SK-N-SH (cell line): ENCODE measurements at regions not wholly inside any gene's neighbourhood (a gene's known extent, or its start where the extent isn't known, plus 50 kb on each side); places are given as distances from the start of the nearest gene placed in this dataset.

Experiments used
- CTCF ChIA-PET: fragments of 300-600, 350-600 bp; formaldehyde crosslinking; extraction: SDS; loops from one replicate; lab custom pipeline; 2021; lab: Yijun Ruan, JAX
- POLR2A ChIA-PET: fragments of 350-600 bp; sonication (Branson Sonifier 250); formaldehyde crosslinking; extraction: SDS; loops from one replicate; lab custom pipeline; 2020; ENCODE audit warnings: antibody characterized with exemption, inconsistent platforms; lab: Yijun Ruan, JAX
- DNase-seq: peaks from one replicate; pipeline ENCODE4 v3.0.0; 2012
- H2AFZ ChIP-seq: fragments of 200-600 bp; sonication (generic); 2 replicates; pipeline ENCODE4 v1.8.1; 2016; ENCODE audit warnings: antibody characterized with exemption, mild to moderate bottlenecking, low read depth
- H3F3A ChIP-seq: fragments of 200-600 bp; sonication (generic); replicated peaks from 2 replicates; pipeline ENCODE3; 2016; ENCODE audit warnings: antibody characterized with exemption, mild to moderate bottlenecking; ENCODE audit not compliant: insufficient read depth
- H3K27ac ChIP-seq, 2 experiments: fragments of 200-500 bp in 1 of 2; fragments of 200-600 bp in 1 of 2; sonication (Bioruptor generic) in 1 of 2; sonication (generic), shearing (Covaris generic) in 1 of 2; 2 replicates each; pipeline versions ENCODE4 v1.5.1 to v1.6.1; 2014 to 2016; ENCODE audit warnings: low read depth in 2 of 2, inconsistent platforms in 1 of 2, low read length in 1 of 2, mild to moderate bottlenecking in 1 of 2, mixed read lengths in 1 of 2
- H3K27me3 ChIP-seq: fragments of 200-600 bp; sonication (generic), shearing (Covaris generic); 2 replicates; pipeline ENCODE4 v1.6.1; 2016; ENCODE audit warnings: mixed run types; ENCODE audit not compliant: insufficient read depth
- H3K36me3 ChIP-seq, 2 experiments: fragments of 200-500 bp in 1 of 2; fragments of 200-600 bp in 1 of 2; sonication (Bioruptor generic) in 1 of 2; sonication (generic) in 1 of 2; replicated peaks in 1 of 2; 2 replicates each; pipeline versions ENCODE3 to v1.5.1; 2014 to 2016; ENCODE audit warnings: low read length in 1 of 2, mild to moderate bottlenecking in 1 of 2; ENCODE audit not compliant: insufficient read depth in 2 of 2, control insufficient read depth in 1 of 2
- H3K4me1 ChIP-seq, 2 experiments: fragments of 200-500 bp in 1 of 2; fragments of 200-600 bp in 1 of 2; sonication (Bioruptor generic) in 1 of 2; sonication (generic), shearing (Covaris generic) in 1 of 2; 2 replicates each; pipeline versions ENCODE4 v1.5.1 to v1.6.1; 2014 to 2016; ENCODE audit warnings: low read depth in 1 of 2, low read length in 1 of 2, mixed run types in 1 of 2; ENCODE audit not compliant: insufficient read depth in 2 of 2, control insufficient read depth in 1 of 2
- H3K4me2 ChIP-seq: fragments of 200-600 bp; sonication (generic), shearing (Covaris generic); 2 replicates; pipeline ENCODE4 v1.6.1; 2017; ENCODE audit warnings: mixed run types
- H3K4me3 ChIP-seq, 2 experiments: fragments of 200-500 bp in 1 of 2; fragments of 200-600 bp in 1 of 2; sonication (Bioruptor generic) in 1 of 2; sonication (generic), shearing (Covaris generic) in 1 of 2; 2 replicates each; pipeline versions ENCODE4 v1.5.1 to v1.8.1; 2014 to 2016; ENCODE audit warnings: low read depth in 2 of 2, inconsistent platforms in 1 of 2, low read length in 1 of 2, mild to moderate bottlenecking in 1 of 2, mixed read lengths in 1 of 2, moderate library complexity in 1 of 2
- H3K79me2 ChIP-seq: fragments of 200-600 bp; sonication (generic); 2 replicates; pipeline ENCODE4 v1.8.1; 2017; ENCODE audit warnings: mild to moderate bottlenecking; ENCODE audit not compliant: insufficient read depth
- H3K9ac ChIP-seq: fragments of 200-600 bp; sonication (generic); 2 replicates; pipeline ENCODE4 v1.6.1; 2017; ENCODE audit warnings: mixed run types
- H3K9me2 ChIP-seq: fragments of 200-600 bp; sonication (generic); 2 replicates; pipeline ENCODE4 v1.6.1; 2017; ENCODE audit warnings: mixed run types
- H3K9me3 ChIP-seq: fragments of 200-600 bp; sonication (generic); 2 replicates; pipeline ENCODE4 v1.6.1; 2017; ENCODE audit warnings: mixed run types, mild to moderate bottlenecking, moderate library complexity
- H4K20me1 ChIP-seq: fragments of 200-600 bp; sonication (generic); 2 replicates; pipeline ENCODE4 v1.6.1; 2017; ENCODE audit warnings: mild to moderate bottlenecking, mixed run types; ENCODE audit not compliant: insufficient read depth
- CTCF ChIP-seq: fragments of 200-600 bp; sonication (generic); IDR thresholded peaks from 2 replicates; pipeline ENCODE4 v1.6.1; 2017; ENCODE audit warnings: antibody characterized with exemption, mild to moderate bottlenecking, moderate library complexity
- EP300 ChIP-seq, 2 experiments: IDR thresholded peaks; 2 replicates each; pipeline versions ENCODE4 v1.4.0 to v1.6.1; 2012; ENCODE audit warnings: borderline replicate concordance in 1 of 2, low read depth in 1 of 2, low read length in 1 of 2
- EZH2phosphoT487 ChIP-seq: fragments of 200-600 bp; sonication (generic); IDR thresholded peaks from 2 replicates; pipeline ENCODE4 v1.6.1; 2017; ENCODE audit warnings: low read depth, mixed run types, mild to moderate bottlenecking, antibody characterized with exemption, moderate library complexity, borderline replicate concordance
- FOXJ3 ChIP-seq: sonication (generic); formaldehyde crosslinking; IDR thresholded peaks from 2 replicates; pipeline ENCODE4 v1.5.1; 2020; ENCODE audit warnings: mild to moderate bottlenecking, missing genetic modification reagents
- GATA2 ChIP-seq: sonication (generic); formaldehyde crosslinking; IDR thresholded peaks from 2 replicates; pipeline ENCODE4 v1.5.0; 2020; ENCODE audit warnings: mild to moderate bottlenecking, missing genetic modification reagents
- IRF3 ChIP-seq: fragments of 150-350 bp; IDR thresholded peaks from 2 replicates; pipeline ENCODE4 v1.6.1; 2016; ENCODE audit warnings: mild to moderate bottlenecking, low read depth, low read length
- JUND ChIP-seq: IDR thresholded peaks from 2 replicates; pipeline ENCODE4 v1.4.0; 2012
- MEF2A ChIP-seq: IDR thresholded peaks from 2 replicates; pipeline ENCODE4 v1.4.0; 2012; ENCODE audit warnings: low read depth, borderline replicate concordance
- NFIC ChIP-seq: IDR thresholded peaks from 2 replicates; pipeline ENCODE4 v1.4.0; 2012; ENCODE audit warnings: borderline replicate concordance
- NRF1 ChIP-seq: IDR thresholded peaks from 2 replicates; pipeline ENCODE4 v1.6.1; 2012; ENCODE audit warnings: low read depth, mild to moderate bottlenecking, low read length
- PBX3 ChIP-seq: IDR thresholded peaks from 2 replicates; pipeline ENCODE4; 2012
- POLR2AphosphoS5 ChIP-seq: IDR thresholded peaks from 2 replicates; pipeline ENCODE4 v1.6.1; 2012; ENCODE audit warnings: low read depth, low read length
- RAD21 ChIP-seq: IDR thresholded peaks from 2 replicates; pipeline ENCODE4 v1.6.1; 2012; ENCODE audit warnings: mild to moderate bottlenecking, low read length
- RCOR1 ChIP-seq: fragments of 150-350 bp; IDR thresholded peaks from 2 replicates; pipeline ENCODE4 v1.6.1; 2017; ENCODE audit warnings: antibody characterized with exemption, low read length
- REST ChIP-seq: IDR thresholded peaks from 2 replicates; pipeline ENCODE4 v1.6.1; 2012; ENCODE audit warnings: mild to moderate bottlenecking, low read depth, low read length, moderate library complexity
- RXRA ChIP-seq: IDR thresholded peaks from 2 replicates; pipeline ENCODE4 v1.4.0; 2012; ENCODE audit warnings: low read depth, mild to moderate bottlenecking, borderline replicate concordance
- SIN3A ChIP-seq: IDR thresholded peaks from 2 replicates; pipeline ENCODE4 v1.6.1; 2012; ENCODE audit warnings: low read depth, mild to moderate bottlenecking, low read length, moderate library complexity, borderline replicate concordance
- USF1 ChIP-seq: IDR thresholded peaks from 2 replicates; pipeline ENCODE4 v1.4.0; 2012; ENCODE audit warnings: low read depth, borderline replicate concordance
- YY1 ChIP-seq: IDR thresholded peaks from 2 replicates; pipeline ENCODE4 v1.4.0; 2012; ENCODE audit warnings: low read depth, mild to moderate bottlenecking
- ZBTB33 ChIP-seq: IDR thresholded peaks from 2 replicates; pipeline ENCODE4 v1.4.0; 2012; ENCODE audit warnings: low read depth, borderline replicate concordance
- WGBS: methylation state at CpG from one replicate; pipeline ENCODE4 v1.1.6; 2017; ENCODE audit warnings: low lambda C conversion rate; 5-methylcytosine and 5-hydroxymethylcytosine counted together

- no peak for DNase-seq
- no peaks in the 10 kb centered on the region for H3K36me3 ChIP-seq
Observed at GRCh38 chr9:17929506-17929905, 350.6 kb downstream of the SH3GL2 start.

More at GRCh38 chr9:17929506-17929905, 350.6 kb downstream of the SH3GL2 start:
- CTCF ChIA-PET: no interaction called here
- no peaks in the 10 kb centered on the region for H3K4me1 ChIP-seq
- H3K4me2 ChIP-seq: no peak overlapping the region
- no peak overlapping the region for H3K4me3 ChIP-seq
- H4K20me1 ChIP-seq: no peaks in the 10 kb centered on the region
- POLR2A ChIA-PET: no interaction called here
- TF ChIP-seq EP300 (IDR thresholded peaks at IDR 0.05; ENCODE audit: borderline replicate concordance in 1 of 2, low read depth in 1 of 2, low read length in 1 of 2): no peak
- TF ChIP-seq NRF1: no peak
- no peak for TF ChIP-seq RAD21
- no peak for TF ChIP-seq YY1
- no peak for TF ChIP-seq POLR2AphosphoS5
- no peak for TF ChIP-seq ZBTB33
- no peak for TF ChIP-seq MEF2A
- no peak for TF ChIP-seq RCOR1
- TF ChIP-seq EZH2phosphoT487: no peak
- no peak for TF ChIP-seq NFIC
- TF ChIP-seq FOXJ3: no peak
- TF ChIP-seq JUND: no peak
- no peak for TF ChIP-seq SIN3A
- TF ChIP-seq RXRA: no peak
- TF ChIP-seq PBX3: no peak
- no peak for TF ChIP-seq IRF3
- TF ChIP-seq CTCF: no peak
- TF ChIP-seq REST: no peak
- TF ChIP-seq GATA2 (CRISPR knock-in tag): no peak
- no peak for TF ChIP-seq USF1
- H3K27ac ChIP-seq: no peak overlapping the region
- H3K9me3 ChIP-seq: no peaks in the 10 kb centered on the region
- H3F3A ChIP-seq: no peaks in the 10 kb centered on the region
- no peak overlapping the region for H2AFZ ChIP-seq
- 17% methylated on average over 2 of the region's 2 CpGs for WGBS
- no peaks in the 10 kb centered on the region for H3K79me2 ChIP-seq
- peaks cover 19% of the 10 kb centered on the region; the same call in 1 of the 2 replicates for H3K27me3 ChIP-seq
- no peak overlapping the region for H3K9ac ChIP-seq
- H3K9me2 ChIP-seq: no peaks in the 10 kb centered on the region
